Coronary artery (tissue), 2 donors: ENCODE measurements at regions not wholly inside any gene's neighbourhood (a gene's known extent, or its start where the extent isn't known, plus 50 kb on each side); places are given as distances from the start of the nearest gene placed in this dataset.

Experiments
- DNase-seq: peaks from one replicate; pipeline ENCODE4 v3.0.0-alpha.2; 2017; ENCODE audit warnings: low spot score
- H3K27ac ChIP-seq, 2 donors: fragments of 200-600 bp; sonication (generic); one replicate each; pipeline ENCODE4 v1.5.1; 2016 to 2019
- H3K4me3 ChIP-seq: fragments of 200-600 bp; sonication (generic); 2 replicates; pipeline ENCODE4 v1.5.1; 2016; ENCODE audit warnings: mild to moderate bottlenecking, moderate library complexity
- CTCF ChIP-seq: fragments of 200-600 bp; sonication (generic); IDR thresholded peaks from one replicate; pipeline ENCODE4 v1.5.1; 2019; ENCODE audit warnings: antibody characterized with exemption

GRCh38 chr10:2812631-2813030, 254.7 kb upstream of the PFKP start:
- DNase-seq = no peak
- H3K4me3 ChIP-seq = no peak overlapping the region
- no peak overlapping the region for H3K27ac ChIP-seq
- TF ChIP-seq CTCF = no peak

GRCh38 chr10:2800178-2800577, 267.2 kb upstream of the PFKP start:
- no peak for TF ChIP-seq CTCF
- no peak overlapping the region for H3K4me3 ChIP-seq
- DNase-seq = no peak
- H3K27ac ChIP-seq = no peak overlapping the region

- no peak for DNase-seq
- Histone ChIP-seq H3K4me3 (no peak overlapping the region), H3K27ac (no peak overlapping the region)
- no peak for TF ChIP-seq CTCF
Measured at GRCh38 chr10:2798336-2799022, 268.9 kb upstream of the PFKP start.

GRCh38 chr10:2791774-2792443, 275.4 kb upstream of the PFKP start:
- no peak for DNase-seq
- Histone ChIP-seq H3K4me3 (no peak overlapping the region), H3K27ac (no peak overlapping the region)
- no peak for TF ChIP-seq CTCF

GRCh38 chr10:2790396-2791188, 276.8 kb upstream of the PFKP start:
- Histone ChIP-seq H3K27ac (no peak overlapping the region), H3K4me3 (no peak overlapping the region)
- no peak for DNase-seq
- TF ChIP-seq CTCF = no peak

GRCh38 chr10:2786251-2786650, 281.1 kb upstream of the PFKP start:
- Histone ChIP-seq H3K4me3 (no peak overlapping the region), H3K27ac (no peak overlapping the region)
- no peak for TF ChIP-seq CTCF
- DNase-seq = no peak
